Natural killer cell (primary cell): ENCODE measurements at regions not wholly inside any gene's neighbourhood (a gene's known extent, or its start where the extent isn't known, plus 50 kb on each side); places are given as distances from the start of the nearest gene placed in this dataset.

Experiments
- ATAC-seq, 3 donors: fragments of 150-1000 bp in 2 of 3; fragments of 200-7000 bp in 1 of 3; cut with Tn5 transposase; 1 replicate in 1 of 3; 2 replicates in 2 of 3; pipeline ENCODE4 v1.10.0; 2021; ENCODE audit warnings: mild to moderate bottlenecking in 2 of 3, moderate library complexity in 2 of 3
- DNase-seq, 2 donors: peaks; one replicate each; pipeline versions ENCODE4 v3.0.0 to v3.0.0-alpha.2; 2013 to 2021; ENCODE audit warnings: mixed read lengths in 1 of 2
- H3K27ac ChIP-seq: one replicate; pipeline ENCODE4 v1.5.1; 2013; ENCODE audit warnings: mild to moderate bottlenecking, low read length
- H3K27me3 ChIP-seq: one replicate; pipeline ENCODE4 v1.6.1; 2013; ENCODE audit warnings: low read length; ENCODE audit not compliant: control insufficient read depth, insufficient read depth
- H3K36me3 ChIP-seq: one replicate; pipeline ENCODE4 v1.6.1; 2013; ENCODE audit warnings: low read length; ENCODE audit not compliant: control insufficient read depth, insufficient read depth
- H3K4me1 ChIP-seq: one replicate; pipeline ENCODE4 v1.6.1; 2013; ENCODE audit warnings: low read length; ENCODE audit not compliant: control insufficient read depth, insufficient read depth
- H3K4me3 ChIP-seq: one replicate; pipeline ENCODE4 v1.5.1; 2013; ENCODE audit warnings: low read length
- H3K9me3 ChIP-seq: one replicate; pipeline ENCODE4 v1.6.1; 2013; ENCODE audit warnings: low read length; ENCODE audit not compliant: control insufficient read depth, insufficient read depth
- H3K27ac Mint-ChIP-seq, 2 donors: one replicate each; pipeline ENCODE4 v1.8.0; 2022; ENCODE audit warnings: mild to moderate bottlenecking in 2 of 2, mixed read lengths in 2 of 2, moderate library complexity in 1 of 2
- H3K27me3 Mint-ChIP-seq, 2 donors: one replicate each; pipeline ENCODE4 v1.8.0; 2022; ENCODE audit warnings: low read depth in 2 of 2, mixed read lengths in 2 of 2
- H3K36me3 Mint-ChIP-seq: one replicate; pipeline ENCODE4 v1.8.0; 2022; ENCODE audit warnings: mixed read lengths
- H3K4me1 Mint-ChIP-seq, 2 donors: one replicate each; pipeline ENCODE4 v1.8.0; 2022; ENCODE audit warnings: mixed read lengths in 2 of 2
- H3K4me3 Mint-ChIP-seq: one replicate; pipeline ENCODE4 v1.8.0; 2022; ENCODE audit warnings: mild to moderate bottlenecking, moderate library complexity, mixed read lengths
- H3K9me3 Mint-ChIP-seq, 2 donors: one replicate each; pipeline ENCODE4 v1.8.0; 2022; ENCODE audit warnings: mixed read lengths in 2 of 2
- CTCF ChIP-seq: fragments of 200-600 bp; IDR thresholded peaks from one replicate; pipeline ENCODE4 v1.8.0; 2022; ENCODE audit warnings: antibody characterized with exemption
- WGBS: methylation state at CpG from one replicate; pipeline ENCODE4 v1.1.7; 2013; ENCODE audit warnings: missing lambda C conversion rate; ENCODE audit not compliant: insufficient coverage; 5-methylcytosine and 5-hydroxymethylcytosine counted together
- intact Hi-C: fragments of 100-400 bp; cut with micrococcal nuclease; formaldehyde crosslinking; loops from one replicate; pipeline ENCODE4 v1.14.2; 2022

- no peak overlapping the region for H3K27ac Mint-ChIP-seq
- H3K9me3 ChIP-seq, result no peaks in the 10 kb centered on the region
- no peaks in the 10 kb centered on the region for H3K36me3 ChIP-seq
- DNase-seq (no peak), ATAC-seq (no peak)
- H3K27ac ChIP-seq, result no peak overlapping the region
- H3K9me3 Mint-ChIP-seq, result no peaks in the 10 kb centered on the region
- peaks cover 3% of the 10 kb centered on the region for H3K4me1 ChIP-seq
- peaks cover 11 to 16% of the 10 kb centered on the region in 2 donors for H3K27me3 Mint-ChIP-seq
- H3K4me1 Mint-ChIP-seq, result peaks cover 17 to 19% of the 10 kb centered on the region in 2 donors
- no peak overlapping the region for H3K4me3 Mint-ChIP-seq
- 0% methylated on average over 3 of the region's 3 CpGs for WGBS
- H3K36me3 Mint-ChIP-seq, result no peaks in the 10 kb centered on the region
- intact Hi-C loops, result no loop called here
- H3K27me3 ChIP-seq, result no peaks in the 10 kb centered on the region
- H3K4me3 ChIP-seq, result no peak overlapping the region
- no peak for TF ChIP-seq CTCF
These were observed 254.6 kb downstream of the SMARCA2 start for GRCh38 chr9:2269778-2270177.

- Histone ChIP-seq H3K36me3 (no peaks in the 10 kb centered on the region), H3K4me3 (no peak overlapping the region), H3K4me1 (peaks cover 3% of the 10 kb centered on the region), H3K27me3 (no peaks in the 10 kb centered on the region), H3K27ac (no peak overlapping the region), H3K9me3 (no peaks in the 10 kb centered on the region)
- Mint-ChIP-seq H3K4me3 (no peak overlapping the region), H3K36me3 (no peaks in the 10 kb centered on the region), H3K4me1 (peaks cover 17 to 19% of the 10 kb centered on the region in 2 donors), H3K9me3 (no peaks in the 10 kb centered on the region), H3K27ac (no peak overlapping the region), H3K27me3 (peaks cover 11 to 16% of the 10 kb centered on the region in 2 donors)
- ATAC-seq, result no peak
- no peak for TF ChIP-seq CTCF
- intact Hi-C loops, result no loop called here
- 95% methylated on average over 3 of the region's 5 CpGs for whole genome bisulfite sequencing
- no peak for DNase-seq
These were observed 255.4 kb downstream of the SMARCA2 start for GRCh38 chr9:2270565-2270964.

- Mint-ChIP-seq H3K9me3 (no peaks in the 10 kb centered on the region), H3K4me3 (no peak overlapping the region), H3K4me1 (peaks cover 17 to 19% of the 10 kb centered on the region in 2 donors), H3K36me3 (no peaks in the 10 kb centered on the region), H3K27me3 (peaks cover 12 to 16% of the 10 kb centered on the region in 2 donors), H3K27ac (no peak overlapping the region)
- Histone ChIP-seq H3K27ac (no peak overlapping the region), H3K27me3 (no peaks in the 10 kb centered on the region), H3K9me3 (no peaks in the 10 kb centered on the region), H3K36me3 (no peaks in the 10 kb centered on the region), H3K4me1 (peaks cover 3% of the 10 kb centered on the region), H3K4me3 (no peak overlapping the region)
- intact Hi-C loops, result no loop called here
- peak in 2 of 3 donors; percentile 18 to 20 for ATAC-seq
- 29% methylated on average over 3 of the region's 4 CpGs for WGBS
- no peak for TF ChIP-seq CTCF
- DNase-seq, result peak in 1 of 2 donors; percentile 6
These were observed 256.3 kb downstream of the SMARCA2 start for GRCh38 chr9:2271426-2271825.

GRCh38 chr9:2274762-2275161 is 259.6 kb downstream of the SMARCA2 start:
- no peaks in the 10 kb centered on the region for H3K27me3 ChIP-seq
- no peak overlapping the region for H3K27ac ChIP-seq
- 100% methylated on average over 2 of the region's 4 CpGs for WGBS
- peaks cover 3% of the 10 kb centered on the region for H3K4me1 ChIP-seq
- no peak overlapping the region for H3K4me3 ChIP-seq
- no peak overlapping the region for H3K4me3 Mint-ChIP-seq
- no peaks in the 10 kb centered on the region for H3K36me3 ChIP-seq
- H3K36me3 Mint-ChIP-seq, result no peaks in the 10 kb centered on the region
- H3K27me3 Mint-ChIP-seq, result peaks cover 0 to 14% of the 10 kb centered on the region in 2 donors
- ATAC-seq (no peak), DNase-seq (no peak)
- no peak for TF ChIP-seq CTCF
- intact Hi-C loops, result no loop called here
- no peaks in the 10 kb centered on the region for H3K9me3 ChIP-seq
- no peak overlapping the region for H3K27ac Mint-ChIP-seq
- peaks cover 12 to 14% of the 10 kb centered on the region in 2 donors for H3K4me1 Mint-ChIP-seq
- H3K9me3 Mint-ChIP-seq, result no peaks in the 10 kb centered on the region
